DND-41 (cell line): ENCODE measurements at regions not wholly inside any gene's neighbourhood (a gene's known extent, or its start where the extent isn't known, plus 50 kb on each side); places are given as distances from the start of the nearest gene placed in this dataset.

Experiments used
- EZH2 ChIP-seq: IDR thresholded peaks from 3 replicates; pipeline ENCODE4 v1.6.1; 2012; ENCODE audit warnings: borderline replicate concordance, low read depth, mild to moderate bottlenecking, moderate library complexity, low read length, inconsistent platforms; ENCODE audit not compliant: severe bottlenecking
- TF ChIP-seq, protein P1 (sequence below): IDR thresholded peaks from 2 replicates; pipeline ENCODE4 v1.5.1; 2012; ENCODE audit warnings: borderline replicate concordance, low read length, moderate library complexity, mild to moderate bottlenecking; ENCODE audit not compliant: poor library complexity, severe bottlenecking; ENCODE audit errors: extremely low read depth

DNA sequence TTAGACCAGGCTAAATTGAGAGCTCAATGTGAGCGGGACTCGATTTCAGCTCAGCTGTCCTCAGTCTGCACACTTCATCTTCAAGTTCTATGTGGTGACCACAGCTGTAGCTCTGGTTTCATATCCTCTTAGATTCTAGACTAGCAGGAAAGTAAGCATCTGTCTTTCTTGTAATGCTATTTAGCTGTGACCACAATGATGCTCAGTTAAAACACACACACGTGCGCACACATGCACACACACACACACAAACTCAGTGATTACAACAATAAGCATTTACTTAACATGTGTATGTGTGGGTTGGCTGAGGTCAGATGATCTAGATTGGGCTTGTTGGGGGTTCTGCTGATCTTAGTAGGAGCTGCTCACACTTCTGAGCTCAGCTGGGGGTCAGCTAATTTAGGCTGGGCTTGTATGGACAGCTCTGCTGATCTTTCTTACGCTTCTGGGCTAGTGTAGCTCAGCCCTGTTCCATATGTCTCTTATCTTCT is 82.5 kb downstream of the ZNF365 start:
- TF ChIP-seq EZH2: no peak
- TF ChIP-seq, protein P1, sequence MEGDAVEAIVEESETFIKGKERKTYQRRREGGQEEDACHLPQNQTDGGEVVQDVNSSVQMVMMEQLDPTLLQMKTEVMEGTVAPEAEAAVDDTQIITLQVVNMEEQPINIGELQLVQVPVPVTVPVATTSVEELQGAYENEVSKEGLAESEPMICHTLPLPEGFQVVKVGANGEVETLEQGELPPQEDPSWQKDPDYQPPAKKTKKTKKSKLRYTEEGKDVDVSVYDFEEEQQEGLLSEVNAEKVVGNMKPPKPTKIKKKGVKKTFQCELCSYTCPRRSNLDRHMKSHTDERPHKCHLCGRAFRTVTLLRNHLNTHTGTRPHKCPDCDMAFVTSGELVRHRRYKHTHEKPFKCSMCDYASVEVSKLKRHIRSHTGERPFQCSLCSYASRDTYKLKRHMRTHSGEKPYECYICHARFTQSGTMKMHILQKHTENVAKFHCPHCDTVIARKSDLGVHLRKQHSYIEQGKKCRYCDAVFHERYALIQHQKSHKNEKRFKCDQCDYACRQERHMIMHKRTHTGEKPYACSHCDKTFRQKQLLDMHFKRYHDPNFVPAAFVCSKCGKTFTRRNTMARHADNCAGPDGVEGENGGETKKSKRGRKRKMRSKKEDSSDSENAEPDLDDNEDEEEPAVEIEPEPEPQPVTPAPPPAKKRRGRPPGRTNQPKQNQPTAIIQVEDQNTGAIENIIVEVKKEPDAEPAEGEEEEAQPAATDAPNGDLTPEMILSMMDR: no peak
